ENCODE measurements at regions not wholly inside any gene's neighbourhood (a gene's known extent, or its start where the extent isn't known, plus 50 kb on each side); places are given as distances from the start of the nearest gene placed in this dataset.

GRCh38 chr14:65877624-65878023 lies 465.1 kb downstream of the FUT8 start:
- no peak for DNase-seq (ENCODE audit: low spot score)

- no peak for DNase-seq (ENCODE audit: low spot score)
Observed at GRCh38 chr14:65878586-65878985, 466.1 kb downstream of the FUT8 start.

- no peak for DNase-seq (ENCODE audit: low spot score)
Observed at GRCh38 chr14:65879248-65880009, 466.9 kb downstream of the FUT8 start.

GRCh38 chr14:65880507-65880906 lies 468.0 kb downstream of the FUT8 start:
- no peak for DNase-seq (ENCODE audit: low spot score)

- DNase-seq (ENCODE audit: low spot score), result no peak
Observed at GRCh38 chr14:65881642-65882041, 469.1 kb downstream of the FUT8 start.

GRCh38 chr14:65888677-65889076 lies 476.1 kb downstream of the FUT8 start:
- DNase-seq (ENCODE audit: low spot score), result no peak

- DNase-seq (ENCODE audit: low spot score), result no peak
Observed at GRCh38 chr14:65892315-65892714, 479.8 kb downstream of the FUT8 start.

- DNase-seq (ENCODE audit: low spot score), result no peak
Observed at GRCh38 chr14:65900164-65900563, 487.6 kb downstream of the FUT8 start.

GRCh38 chr14:65901595-65901994 lies 489.1 kb downstream of the FUT8 start:
- DNase-seq (ENCODE audit: low spot score), result no peak

- no peak for DNase-seq (ENCODE audit: low spot score)
Observed at GRCh38 chr14:65904988-65905387, 492.5 kb downstream of the FUT8 start.

- no peak for DNase-seq (ENCODE audit: low spot score)
Observed at GRCh38 chr14:65906344-65906743, 493.8 kb downstream of the FUT8 start.

- DNase-seq (ENCODE audit: low spot score), result no peak
Observed at GRCh38 chr14:65906948-65907347, 494.4 kb downstream of the FUT8 start.

GRCh38 chr14:65910108-65910786 lies 497.7 kb downstream of the FUT8 start:
- no peak for DNase-seq (ENCODE audit: low spot score)

- DNase-seq (ENCODE audit: low spot score), result no peak
Observed at GRCh38 chr14:65915125-65915524, 502.6 kb downstream of the FUT8 start.

- DNase-seq (ENCODE audit: low spot score), result no peak
Observed at GRCh38 chr14:65916055-65916454, 503.5 kb downstream of the FUT8 start.

GRCh38 chr14:65920996-65921395 lies 508.5 kb downstream of the FUT8 start:
- DNase-seq (ENCODE audit: low spot score), result no peak

GRCh38 chr14:65922142-65922541 lies 509.6 kb downstream of the FUT8 start:
- no peak for DNase-seq (ENCODE audit: low spot score)

- no peak for DNase-seq (ENCODE audit: low spot score)
Observed at GRCh38 chr14:65926504-65926903, 514.0 kb downstream of the FUT8 start.

- no peak for DNase-seq (ENCODE audit: low spot score)
Observed at GRCh38 chr14:65926935-65927700, 514.6 kb downstream of the FUT8 start.

GRCh38 chr14:65927931-65928356 lies 515.4 kb downstream of the FUT8 start:
- no peak for DNase-seq (ENCODE audit: low spot score)

GRCh38 chr14:65928995-65929394 lies 516.5 kb downstream of the FUT8 start:
- no peak for DNase-seq (ENCODE audit: low spot score)

GRCh38 chr14:65933400-65934069 lies 521.0 kb downstream of the FUT8 start:
- no peak for DNase-seq (ENCODE audit: low spot score)

Data from germinal center (tissue), 1 donor.